ENCODE measurements at regions not wholly inside any gene's neighbourhood (a gene's known extent, or its start where the extent isn't known, plus 50 kb on each side); places are given as distances from the start of the nearest gene placed in this dataset.

GRCh38 chr10:131667047-131667446 lies 233.8 kb upstream of the PPP2R2D start:
- TF ChIP-seq CTCF (IDR thresholded peaks at IDR 0.05; ENCODE audit: low read depth, low read length) (no peak), POLR2A (IDR thresholded peaks at IDR 0.05; ENCODE audit: extremely low read depth, insufficient read length) (no peak)

Data from NB4 (cell line).